ENCODE measurements at regions not wholly inside any gene's neighbourhood (a gene's known extent, or its start where the extent isn't known, plus 50 kb on each side); places are given as distances from the start of the nearest gene placed in this dataset.

- no peak for TF ChIP-seq POLR2AphosphoS5 (IDR thresholded peaks at IDR 0.05; ENCODE audit: low read depth, low read length)
- TF ChIP-seq TAF1 (IDR thresholded peaks at IDR 0.05; ENCODE audit: low read depth, low read length): no peak
- TF ChIP-seq POLR2A (IDR thresholded peaks at IDR 0.05; ENCODE audit: low read depth, low read length): no peak
Measured at GRCh38 chr15:91559066-91559465, 294.4 kb upstream of the SLCO3A1 start.

Data from GM12891 (cell line).